ENCODE measurements at regions not wholly inside any gene's neighbourhood (a gene's known extent, or its start where the extent isn't known, plus 50 kb on each side); places are given as distances from the start of the nearest gene placed in this dataset.

GRCh38 chr6:156560476-156560875 lies 216.7 kb upstream of the ARID1B start:
- intact Hi-C loops (cut with DNase I; ENCODE audit: low total_unique reads), result loop anchor here (10.0 kb wide), 1 partner anchor 134 kb away; no protein-coding TSS in a partner anchor
- Histone ChIP-seq H3K27ac (no peak overlapping the region), H3K9me3 (no peaks in the 10 kb centered on the region), H3K4me3 (no peak overlapping the region), H3K27me3 (no peaks in the 10 kb centered on the region), H3K4me1 (peaks cover 0 to 10% (median 0%) of the 10 kb centered on the region in 4 donors), H3K36me3 (no peaks in the 10 kb centered on the region)
- in situ Hi-C loops (cut with MboI; ENCODE audit: low pct_ligation_motif_present in 1 of 4, low pct_unique_long_range_greater_than_20kb in 1 of 4, low sequenced_read_pairs in 3 of 4), result loop anchor here (10.0 to 25.0 kb wide), 5 partner anchors 202 to 1223 kb away; no protein-coding TSS in a partner anchor
- DNase-seq, result no peak
- no peak for TF ChIP-seq EP300 (IDR thresholded peaks at IDR 0.05; ENCODE audit: low read depth)
- no peak for TF ChIP-seq POLR2AphosphoS5 (IDR thresholded peaks at IDR 0.05)
- no peak for TF ChIP-seq POLR2A (IDR thresholded peaks at IDR 0.05)

DNA sequence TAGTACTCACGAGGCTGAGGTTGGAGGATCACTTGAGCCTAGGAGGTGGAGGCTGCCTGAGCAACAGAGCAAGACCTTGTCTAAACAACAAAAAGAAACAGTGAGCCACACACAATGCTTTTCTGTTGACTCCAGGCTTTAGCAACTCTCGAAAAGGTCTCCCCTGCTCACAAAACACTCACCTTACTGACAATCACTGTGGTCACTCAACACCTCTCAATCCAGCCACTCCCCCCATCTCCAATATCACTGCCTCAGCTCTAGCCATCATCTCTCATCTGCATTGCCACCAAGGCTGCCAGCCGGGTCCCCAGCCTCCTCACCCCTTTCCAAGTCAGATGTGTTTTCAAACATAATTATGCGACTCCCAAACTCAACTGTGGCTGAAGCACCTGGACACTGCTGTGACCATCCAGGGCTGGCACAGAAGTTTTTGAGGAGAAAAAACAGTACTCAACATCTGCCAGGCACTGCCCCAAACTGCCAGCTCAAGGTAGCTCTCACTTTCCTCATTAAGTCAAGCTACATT lies 218.0 kb upstream of the ARID1B start:
- H3K9me3 ChIP-seq, result no peaks in the 10 kb centered on the region
- TF ChIP-seq EP300 (IDR thresholded peaks at IDR 0.05; ENCODE audit: low read depth) (no peak), POLR2A (IDR thresholded peaks at IDR 0.05) (no peak), POLR2AphosphoS5 (IDR thresholded peaks at IDR 0.05) (no peak), CTCF (IDR thresholded peaks at IDR 0.05) (no peak)
- DNase-seq, result no peak
- intact Hi-C loops (cut with DNase I; ENCODE audit: low total_unique reads), result no loop called here
- WGBS, 2 donors (ENCODE audit: low coverage in 1 of 2), result 86 to 95% methylated on average over 2 to 4 of the region's 4 CpGs
- no peaks in the 10 kb centered on the region for H3K36me3 ChIP-seq
- peaks cover 0 to 6% (median 0%) of the 10 kb centered on the region in 4 donors for H3K4me1 ChIP-seq
- no peak overlapping the region for H3K27ac ChIP-seq
- no peaks in the 10 kb centered on the region for H3K27me3 ChIP-seq
- in situ Hi-C loops (cut with MboI; ENCODE audit: low pct_ligation_motif_present in 1 of 4, low pct_unique_long_range_greater_than_20kb in 1 of 4, low sequenced_read_pairs in 3 of 4), result loop anchor here (25.0 kb wide), 4 partner anchors 203 to 1222 kb away; no protein-coding TSS in a partner anchor
- H3K4me3 ChIP-seq, result no peak overlapping the region

DNA sequence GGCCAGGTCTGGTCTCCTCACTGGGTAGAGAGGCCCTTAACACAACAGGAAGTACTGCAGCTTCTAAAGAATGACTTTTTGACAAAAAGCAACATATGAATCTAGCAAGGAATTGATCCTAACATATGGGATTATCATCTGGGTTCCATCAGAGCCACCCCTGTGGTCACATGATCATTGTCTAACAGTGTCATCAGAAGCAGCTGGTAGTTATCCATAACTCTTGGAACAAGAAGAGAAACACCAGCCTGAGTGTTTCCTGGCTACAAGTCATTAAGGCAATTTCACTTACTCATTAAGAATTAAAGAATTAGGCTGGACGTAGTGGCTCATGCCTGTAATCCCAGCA lies 219.3 kb upstream of the ARID1B start:
- in situ Hi-C loops (cut with MboI; ENCODE audit: low pct_ligation_motif_present in 1 of 4, low pct_unique_long_range_greater_than_20kb in 1 of 4, low sequenced_read_pairs in 3 of 4) (loop anchor here (25.0 kb wide), 4 partner anchors 204 to 1221 kb away; no protein-coding TSS in a partner anchor), intact Hi-C loops (cut with DNase I; ENCODE audit: low total_unique reads) (no loop called here)
- TF ChIP-seq EP300 (IDR thresholded peaks at IDR 0.05; ENCODE audit: low read depth) (no peak), POLR2A (IDR thresholded peaks at IDR 0.05) (no peak), POLR2AphosphoS5 (IDR thresholded peaks at IDR 0.05) (no peak), CTCF (IDR thresholded peaks at IDR 0.05) (no peak)
- no peak overlapping the region for H3K27ac ChIP-seq
- no peaks in the 10 kb centered on the region for H3K4me1 ChIP-seq
- no peaks in the 10 kb centered on the region for H3K27me3 ChIP-seq
- H3K4me3 ChIP-seq, result no peak overlapping the region
- WGBS, 2 donors (ENCODE audit: low coverage in 1 of 2), result 90% methylated on average over 1 of the region's 1 CpG; no CpG with 5 or more reads in 1 of the 2 donors
- DNase-seq, result no peak
- H3K9me3 ChIP-seq, result no peaks in the 10 kb centered on the region
- no peaks in the 10 kb centered on the region for H3K36me3 ChIP-seq

DNA sequence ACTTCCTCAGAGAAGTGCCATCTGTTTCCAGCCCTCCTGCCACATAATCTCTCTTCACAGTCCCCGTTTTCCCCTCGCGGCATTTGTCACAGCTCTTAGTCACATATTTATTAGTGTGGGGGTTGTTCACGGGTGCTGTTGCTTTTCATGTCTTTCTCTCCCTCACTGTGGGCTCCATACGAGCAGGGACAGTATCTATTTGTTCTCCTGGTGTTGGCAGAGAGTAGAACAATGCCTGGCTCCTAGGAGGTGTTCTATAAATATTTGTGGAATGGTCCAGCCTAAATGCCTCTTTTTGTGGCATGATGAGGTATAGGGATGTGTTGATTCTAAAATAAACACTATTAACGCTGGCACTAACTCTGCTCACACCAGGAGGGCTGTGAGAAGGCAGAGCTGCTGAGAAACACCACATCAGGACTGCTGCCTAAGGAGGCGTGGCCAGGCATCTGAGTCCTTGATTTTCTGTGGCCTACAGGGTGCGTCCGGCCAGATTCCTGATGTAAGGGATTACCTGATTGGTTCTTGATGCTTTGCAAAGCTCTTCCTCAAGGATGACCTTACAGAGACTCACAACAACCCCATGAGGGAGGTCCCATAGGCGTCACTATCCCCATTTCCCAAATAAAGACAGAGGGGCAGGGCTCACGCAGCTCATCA lies 219.8 kb upstream of the ARID1B start:
- H3K4me1 ChIP-seq, result no peaks in the 10 kb centered on the region
- in situ Hi-C loops (cut with MboI; ENCODE audit: low pct_ligation_motif_present in 1 of 4, low pct_unique_long_range_greater_than_20kb in 1 of 4, low sequenced_read_pairs in 3 of 4), result loop anchor here (25.0 kb wide), 4 partner anchors 205 to 1220 kb away; no protein-coding TSS in a partner anchor
- 52 to 70% methylated on average over 5 to 11 of the region's 11 CpGs for WGBS, 2 donors (ENCODE audit: low coverage in 1 of 2)
- no peaks in the 10 kb centered on the region for H3K27me3 ChIP-seq
- intact Hi-C loops (cut with DNase I; ENCODE audit: low total_unique reads), result no loop called here
- H3K4me3 ChIP-seq, result no peak overlapping the region
- no peaks in the 10 kb centered on the region for H3K9me3 ChIP-seq
- H3K27ac ChIP-seq, result no peak overlapping the region
- H3K36me3 ChIP-seq, result no peaks in the 10 kb centered on the region
- DNase-seq, result no peak
- TF ChIP-seq CTCF (IDR thresholded peaks at IDR 0.05) (no peak), POLR2AphosphoS5 (IDR thresholded peaks at IDR 0.05) (no peak)
